H9 (cell line): ENCODE measurements at regions not wholly inside any gene's neighbourhood (a gene's known extent, or its start where the extent isn't known, plus 50 kb on each side); places are given as distances from the start of the nearest gene placed in this dataset.

ENCODE experiments used
- DNase-seq: peaks from one replicate; pipeline ENCODE4 v3.0.0-alpha.2; 2017
- H2AFZ ChIP-seq: one replicate; pipeline ENCODE4 v1.6.1; 2013; ENCODE audit warnings: mild to moderate bottlenecking, low read length, control low read depth, moderate library complexity
- H2AK5ac ChIP-seq: 2 replicates; pipeline ENCODE4 v1.6.1; 2013; ENCODE audit warnings: low read length, control low read depth, mixed read lengths; ENCODE audit not compliant: insufficient read length
- H2BK120ac ChIP-seq: one replicate; pipeline ENCODE4 v1.6.1; 2013; ENCODE audit warnings: low read depth, mild to moderate bottlenecking, low read length, control low read depth, inconsistent platforms; ENCODE audit not compliant: poor library complexity, severe bottlenecking
- H2BK12ac ChIP-seq: 2 replicates; pipeline ENCODE4 v1.6.1; 2013; ENCODE audit warnings: low read length, control low read depth, mixed read lengths, low read depth; ENCODE audit not compliant: insufficient read length
- H2BK15ac ChIP-seq: 2 replicates; pipeline ENCODE4 v1.6.1; 2013; ENCODE audit warnings: low read depth, low read length, control low read depth
- H2BK20ac ChIP-seq: one replicate; pipeline ENCODE4 v1.6.1; 2013; ENCODE audit warnings: low read depth, mild to moderate bottlenecking, low read length, control low read depth, inconsistent platforms; ENCODE audit not compliant: poor library complexity, severe bottlenecking
- H2BK5ac ChIP-seq: 2 replicates; pipeline ENCODE4 v1.6.1; 2013; ENCODE audit warnings: low read length, control low read depth, mixed read lengths; ENCODE audit not compliant: insufficient read length
- H3K14ac ChIP-seq: 2 replicates; pipeline ENCODE4 v1.6.1; 2013; ENCODE audit warnings: low read length, control low read depth; ENCODE audit not compliant: insufficient read depth
- H3K18ac ChIP-seq: 2 replicates; pipeline ENCODE4 v1.6.1; 2013; ENCODE audit warnings: low read depth, mild to moderate bottlenecking, mixed read lengths, low read length, control low read depth; ENCODE audit not compliant: insufficient read length
- H3K23ac ChIP-seq: 2 replicates; pipeline ENCODE4 v1.6.1; 2013; ENCODE audit warnings: low read length, control low read depth, mixed read lengths, low read depth; ENCODE audit not compliant: insufficient read length
- H3K23me2 ChIP-seq: 2 replicates; pipeline ENCODE4 v1.6.1; 2013; ENCODE audit warnings: low read depth, mild to moderate bottlenecking, mixed read lengths, low read length, control low read depth; ENCODE audit not compliant: insufficient read length, poor library complexity, severe bottlenecking
- H3K27ac ChIP-seq: 2 replicates; pipeline ENCODE4 v1.5.1; 2013; ENCODE audit warnings: low read length, control low read depth, mixed read lengths, low read depth; ENCODE audit not compliant: insufficient read length
- H3K27me3 ChIP-seq: 2 replicates; pipeline ENCODE4 v1.6.1; 2013; ENCODE audit warnings: low read length, control low read depth, inconsistent platforms; ENCODE audit not compliant: insufficient read depth
- H3K4ac ChIP-seq: 2 replicates; pipeline ENCODE4 v1.6.1; 2013; ENCODE audit warnings: low read depth, mild to moderate bottlenecking, control low read depth, inconsistent platforms, low read length, moderate library complexity
- H3K4me1 ChIP-seq: 2 replicates; pipeline ENCODE4 v1.6.1; 2013; ENCODE audit warnings: low read length, control low read depth, inconsistent platforms; ENCODE audit not compliant: insufficient read depth
- H3K4me2 ChIP-seq: 2 replicates; pipeline ENCODE4 v1.6.1; 2013; ENCODE audit warnings: low read length, control low read depth, mixed read lengths; ENCODE audit not compliant: insufficient read length, insufficient read depth
- H3K56ac ChIP-seq: 2 replicates; pipeline ENCODE4 v1.6.1; 2013; ENCODE audit warnings: low read depth, mild to moderate bottlenecking, mixed read lengths, low read length, control low read depth; ENCODE audit not compliant: insufficient read length
- H3K79me1 ChIP-seq: 2 replicates; pipeline ENCODE4 v1.6.1; 2013; ENCODE audit warnings: low read depth, mild to moderate bottlenecking, moderate library complexity, low read length, control low read depth, inconsistent platforms; ENCODE audit not compliant: insufficient read depth, poor library complexity, severe bottlenecking
- H3K79me2 ChIP-seq: 2 replicates; pipeline ENCODE4 v1.6.1; 2013; ENCODE audit warnings: low read length, control low read depth, inconsistent platforms; ENCODE audit not compliant: insufficient read depth
- H3K9ac ChIP-seq: 2 replicates; pipeline ENCODE4 v1.6.1; 2013; ENCODE audit warnings: low read length, control low read depth, mixed read lengths; ENCODE audit not compliant: insufficient read length; ENCODE audit errors: extremely low read depth
- H3K9me3 ChIP-seq: one replicate; pipeline ENCODE4 v1.6.1; 2013; ENCODE audit warnings: low read depth, low read length, inconsistent platforms; ENCODE audit not compliant: control insufficient read depth
- H3T11ph ChIP-seq: one replicate; pipeline ENCODE4 v1.6.1; 2013; ENCODE audit warnings: mild to moderate bottlenecking, low read length, control low read depth, inconsistent platforms
- H4K20me1 ChIP-seq: one replicate; pipeline ENCODE4 v1.6.1; 2013; ENCODE audit not compliant: control insufficient read depth, insufficient read length, insufficient read depth
- H4K5ac ChIP-seq: 2 replicates; pipeline ENCODE4 v1.6.1; 2013; ENCODE audit warnings: low read depth, mild to moderate bottlenecking, mixed read lengths, low read length, control low read depth; ENCODE audit not compliant: insufficient read length
- H4K8ac ChIP-seq: replicated peaks from 2 replicates; pipeline ENCODE4 v1.6.1; 2013; ENCODE audit warnings: low read length, control low read depth, mixed read lengths, low read depth; ENCODE audit not compliant: insufficient read length
- H4K91ac ChIP-seq: 2 replicates; pipeline ENCODE4 v1.6.1; 2013; ENCODE audit warnings: low read depth, mild to moderate bottlenecking, moderate library complexity, mixed read lengths, low read length, control low read depth; ENCODE audit not compliant: insufficient read length
- H3K27ac Mint-ChIP-seq, 3 experiments: 2 replicates in 2 of 3; 3 replicates in 1 of 3; pipeline ENCODE4 v1.8.0; 2020 to 2021; ENCODE audit warnings: mixed read lengths in 3 of 3, mild to moderate bottlenecking in 1 of 3, moderate library complexity in 1 of 3
- H3K27me3 Mint-ChIP-seq: 2 replicates; pipeline ENCODE4 v1.8.0; 2021; ENCODE audit warnings: low read depth, mild to moderate bottlenecking, moderate library complexity, mixed read lengths
- H3K36me3 Mint-ChIP-seq, 3 experiments: 2 replicates in 2 of 3; 3 replicates in 1 of 3; pipeline ENCODE4 v1.8.0; 2020 to 2021; ENCODE audit warnings: low read depth in 3 of 3, mixed read lengths in 3 of 3; ENCODE audit not compliant: insufficient read depth in 1 of 3
- H3K4me1 Mint-ChIP-seq, 2 experiments: 2 replicates each; pipeline ENCODE4 v1.8.0; 2020; ENCODE audit warnings: mixed read lengths in 2 of 2
- H3K4me3 Mint-ChIP-seq, 2 experiments: 2 replicates in 1 of 2; 3 replicates in 1 of 2; pipeline ENCODE4 v1.8.0; 2020 to 2021; ENCODE audit warnings: mild to moderate bottlenecking in 2 of 2, mixed read lengths in 2 of 2, moderate library complexity in 1 of 2
- H3K9me3 Mint-ChIP-seq, 2 experiments: 2 replicates in 1 of 2; 3 replicates in 1 of 2; pipeline ENCODE4 v1.8.0; 2020; ENCODE audit warnings: mild to moderate bottlenecking in 2 of 2, mixed read lengths in 2 of 2, moderate library complexity in 1 of 2
- CTCF ChIP-seq: fragments of 200-600 bp; sonication (generic); conservative IDR thresholded peaks from 3 replicates; pipeline ENCODE4 v1.8.0; 2021; ENCODE audit warnings: antibody characterized with exemption, mild to moderate bottlenecking
- WGBS: extraction: QIAGEN DNeasy Blood & Tissue Kit; methylation state at CpG from one replicate; pipeline ENCODE4 v1.1.7; 2013; ENCODE audit warnings: missing lambda C conversion rate, low lambda C conversion rate, mixed read lengths; ENCODE audit not compliant: insufficient read length; ENCODE audit errors: extremely low coverage; 5-methylcytosine and 5-hydroxymethylcytosine counted together

GRCh38 chr6:147903931-147904330, 395.4 kb downstream of the SAMD5 start:
- H2BK20ac ChIP-seq: no peak overlapping the region
- H3K27me3 Mint-ChIP-seq: no peaks in the 10 kb centered on the region

More at GRCh38 chr6:147903931-147904330, 395.4 kb downstream of the SAMD5 start:
- H3K14ac ChIP-seq: no peak overlapping the region
- H3K27ac ChIP-seq: no peak overlapping the region
- no peak overlapping the region for H2BK120ac ChIP-seq
- H3K4me1 Mint-ChIP-seq: peaks cover 12 to 18% of the 10 kb centered on the region in 2 experiments
- H2BK15ac ChIP-seq: no peak overlapping the region
- no peak overlapping the region for H3K18ac ChIP-seq
- H4K20me1 ChIP-seq: no peaks in the 10 kb centered on the region
- no peak overlapping the region for H3K23ac ChIP-seq
- H3K4me1 ChIP-seq: no peaks in the 10 kb centered on the region; the same call in 1 of the 2 replicates
- no peaks in the 10 kb centered on the region for H3K9me3 Mint-ChIP-seq
- peaks cover 4% of the 10 kb centered on the region for H3K23me2 ChIP-seq
- no peak overlapping the region for H4K91ac ChIP-seq
- no peak overlapping the region for H3K4me3 Mint-ChIP-seq
- no peaks in the 10 kb centered on the region for H3K9me3 ChIP-seq
- H2AFZ ChIP-seq: no peak overlapping the region
- no peak overlapping the region for H2BK5ac ChIP-seq
- H2AK5ac ChIP-seq: no peak overlapping the region
- H3K9ac ChIP-seq: no peak overlapping the region
- no peaks in the 10 kb centered on the region for H3K27me3 ChIP-seq
- H3K79me2 ChIP-seq: no peaks in the 10 kb centered on the region
- no peaks in the 10 kb centered on the region for H3K79me1 ChIP-seq
- DNase-seq: no peak
- H3K4me2 ChIP-seq: no peak overlapping the region
- no peak for TF ChIP-seq CTCF
- H3K36me3 Mint-ChIP-seq: no peaks in the 10 kb centered on the region
- WGBS: no CpG with 5 or more reads among the region's 2 CpGs
- no peak overlapping the region for H4K8ac ChIP-seq
- H2BK12ac ChIP-seq: no peak overlapping the region
- H3K56ac ChIP-seq: no peak overlapping the region
- H3K4ac ChIP-seq: no peak overlapping the region
- peak overlapping the region in 1 of 3 experiments; percentile 2; a peak in 1 of 7 replicates for H3K27ac Mint-ChIP-seq
- no peak overlapping the region for H3T11ph ChIP-seq
- no peak overlapping the region for H4K5ac ChIP-seq
